IMR-90 (cell line): ENCODE measurements at regions not wholly inside any gene's neighbourhood (a gene's known extent, or its start where the extent isn't known, plus 50 kb on each side); places are given as distances from the start of the nearest gene placed in this dataset.

Experiments
- ATAC-seq: fragments of 200-7000 bp; cut with Tn5 transposase; 2 replicates; pipeline ENCODE4 v1.9.1; 2020; ENCODE audit warnings: low read depth, mild to moderate bottlenecking, moderate library complexity
- BruUV-seq: library from RNA; stranded (reverse); fragments of 400-500 nt; replicated peaks from 2 replicates; lab custom pipeline; 2021; lab: Mats Ljungman, UMichigan
- CTCF ChIA-PET: fragments of 300-600 bp; formaldehyde crosslinking; extraction: SDS; loops from one replicate; lab custom pipeline; 2021; ENCODE audit warnings: antibody characterized with exemption; lab: Yijun Ruan, JAX
- POLR2A ChIA-PET: fragments of 300-600 bp; sonication (Branson Sonifier 250); formaldehyde crosslinking; loops from one replicate; lab custom pipeline; 2022; ENCODE audit warnings: antibody characterized with exemption; ENCODE audit not compliant: unreplicated experiment; lab: Charles Lee
- DNase-seq: peaks from one replicate; pipeline ENCODE4 v3.0.0; 2013
- H2AFZ ChIP-seq: replicated peaks from 2 replicates; pipeline ENCODE3; 2013; ENCODE audit warnings: low read length, mild to moderate bottlenecking; ENCODE audit not compliant: poor library complexity
- H2AK5ac ChIP-seq: 2 replicates; pipeline ENCODE4 v1.6.1; 2013; ENCODE audit warnings: low read depth, low read length, inconsistent platforms
- H2AK9ac ChIP-seq: replicated peaks from 2 replicates; pipeline ENCODE3; 2013; ENCODE audit warnings: mild to moderate bottlenecking, low read depth, low read length, moderate library complexity; ENCODE audit not compliant: poor library complexity
- H2BK120ac ChIP-seq: 2 replicates; pipeline ENCODE4 v1.6.1; 2013; ENCODE audit warnings: low read depth, low read length, inconsistent platforms
- H2BK15ac ChIP-seq: 3 replicates; pipeline ENCODE4 v1.6.1; 2013; ENCODE audit warnings: low read depth, low read length, inconsistent platforms
- H2BK20ac ChIP-seq: 2 replicates; pipeline ENCODE4 v1.6.1; 2013; ENCODE audit warnings: low read depth, mild to moderate bottlenecking, inconsistent platforms, low read length, moderate library complexity
- H2BK5ac ChIP-seq: 2 replicates; pipeline ENCODE4 v1.6.1; 2013; ENCODE audit warnings: mild to moderate bottlenecking, low read depth, low read length, inconsistent platforms; ENCODE audit not compliant: poor library complexity, severe bottlenecking
- H3K14ac ChIP-seq: replicated peaks from 2 replicates; pipeline ENCODE4 v1.6.1; 2013; ENCODE audit warnings: low read depth, low read length, inconsistent platforms
- H3K18ac ChIP-seq: 2 replicates; pipeline ENCODE4 v1.6.1; 2013; ENCODE audit warnings: low read depth, low read length, control low read depth
- H3K23ac ChIP-seq: 2 replicates; pipeline ENCODE4 v1.6.1; 2013; ENCODE audit warnings: low read depth, low read length, inconsistent platforms
- H3K27ac ChIP-seq: 2 replicates; pipeline ENCODE4 v1.5.1; 2013; ENCODE audit warnings: mild to moderate bottlenecking, control low read depth, low read length; ENCODE audit not compliant: insufficient read depth
- H3K27me3 ChIP-seq: 2 replicates; pipeline ENCODE4 v1.6.1; 2013; ENCODE audit warnings: low read length; ENCODE audit not compliant: control insufficient read depth, insufficient read depth
- H3K36me3 ChIP-seq: 2 replicates; pipeline ENCODE4 v1.6.1; 2013; ENCODE audit warnings: low read length, mixed read lengths; ENCODE audit not compliant: control insufficient read depth, insufficient read depth
- H3K4ac ChIP-seq: 2 replicates; pipeline ENCODE4 v1.6.1; 2013; ENCODE audit warnings: low read depth, low read length, inconsistent platforms
- H3K4me1 ChIP-seq: 2 replicates; pipeline ENCODE4 v1.6.1; 2013; ENCODE audit warnings: low read length, mixed read lengths; ENCODE audit not compliant: control insufficient read depth, insufficient read depth
- H3K4me2 ChIP-seq: 2 replicates; pipeline ENCODE4 v1.6.1; 2013; ENCODE audit warnings: low read depth, mild to moderate bottlenecking, control low read depth, low read length, moderate library complexity
- H3K4me3 ChIP-seq: 2 replicates; pipeline ENCODE4 v1.5.1; 2013; ENCODE audit warnings: low read depth, mild to moderate bottlenecking, control low read depth, low read length, moderate library complexity; ENCODE audit not compliant: insufficient read depth
- H3K56ac ChIP-seq: 2 replicates; pipeline ENCODE4 v1.6.1; 2013; ENCODE audit warnings: low read length, inconsistent platforms; ENCODE audit not compliant: insufficient read depth; ENCODE audit errors: extremely low read depth
- H3K79me1 ChIP-seq, 2 experiments: 2 replicates each; pipeline ENCODE4 v1.6.1; 2013; ENCODE audit warnings: low read length in 2 of 2, inconsistent platforms in 1 of 2, low read depth in 1 of 2
- H3K9ac ChIP-seq: 2 replicates; pipeline ENCODE4 v1.6.1; 2013; ENCODE audit warnings: low read depth, low read length, control low read depth
- H3K9me1 ChIP-seq: 2 replicates; pipeline ENCODE4 v1.6.1; 2013; ENCODE audit warnings: low read length, inconsistent platforms; ENCODE audit not compliant: insufficient read depth
- H3K9me3 ChIP-seq: 2 replicates; pipeline ENCODE4 v1.6.1; 2013; ENCODE audit warnings: low read length; ENCODE audit not compliant: control insufficient read depth, insufficient read depth
- H4K20me1 ChIP-seq: 2 replicates; pipeline ENCODE4 v1.6.1; 2013; ENCODE audit warnings: low read length, inconsistent platforms; ENCODE audit not compliant: insufficient read depth
- H4K5ac ChIP-seq: 2 replicates; pipeline ENCODE4 v1.6.1; 2013; ENCODE audit warnings: mild to moderate bottlenecking, low read depth, low read length, control low read depth
- H4K8ac ChIP-seq, 2 experiments: 2 replicates each; pipeline ENCODE4 v1.6.1; 2013; ENCODE audit warnings: low read depth in 2 of 2, low read length in 2 of 2, control low read depth in 1 of 2, inconsistent platforms in 1 of 2
- H4K91ac ChIP-seq: 2 replicates; pipeline ENCODE4 v1.6.1; 2013; ENCODE audit warnings: low read depth, low read length, inconsistent platforms; ENCODE audit not compliant: insufficient read depth
- BHLHE40 ChIP-seq: fragments of 150-350 bp; IDR thresholded peaks from 2 replicates; pipeline ENCODE4 v1.6.1; 2016; ENCODE audit warnings: mild to moderate bottlenecking, low read depth, low read length
- CEBPB ChIP-seq: IDR thresholded peaks from 2 replicates; pipeline ENCODE4 v1.6.1; 2012; ENCODE audit warnings: low read depth, low read length, improper control_type of control experiment
- CHD1 ChIP-seq: IDR thresholded peaks from 2 replicates; pipeline ENCODE4 v1.6.1; 2012; ENCODE audit warnings: low read depth, low read length, improper control_type of control experiment
- CTCF ChIP-seq: conservative IDR thresholded peaks from 2 replicates; pipeline ENCODE4 v1.5.1; 2012; ENCODE audit warnings: mild to moderate bottlenecking, low read depth, low read length, improper control_type of control experiment
- ELK1 ChIP-seq: fragments of 150-350 bp; IDR thresholded peaks from 2 replicates; pipeline ENCODE4 v1.6.1; 2016; ENCODE audit warnings: low read depth, mild to moderate bottlenecking, low read length, moderate library complexity, borderline replicate concordance
- FOS ChIP-seq: fragments of 150-350 bp; IDR thresholded peaks from 2 replicates; pipeline ENCODE4 v1.6.1; 2016; ENCODE audit warnings: low read depth, low read length
- MAZ ChIP-seq: IDR thresholded peaks from 2 replicates; pipeline ENCODE4 v1.6.1; 2012; ENCODE audit warnings: low read depth, mild to moderate bottlenecking, low read length, improper control_type of control experiment, moderate library complexity, borderline replicate concordance
- NFE2L2 ChIP-seq: fragments of 150-350 bp; IDR thresholded peaks from 2 replicates; pipeline ENCODE4 v1.6.1; 2016; ENCODE audit warnings: low read depth, mild to moderate bottlenecking, low read length
- POLR2A ChIP-seq: IDR thresholded peaks from 2 replicates; pipeline ENCODE4 v1.6.1; 2012; ENCODE audit warnings: mild to moderate bottlenecking, low read depth, low read length
- RCOR1 ChIP-seq: IDR thresholded peaks from 2 replicates; pipeline ENCODE4 v1.6.1; 2012; ENCODE audit warnings: mild to moderate bottlenecking, low read length, improper control_type of control experiment; ENCODE audit not compliant: insufficient replicate concordance
- RFX5 ChIP-seq: IDR thresholded peaks from 2 replicates; pipeline ENCODE4 v1.8.0; 2012; ENCODE audit warnings: low read depth, mild to moderate bottlenecking, low read length, moderate library complexity
- USF2 ChIP-seq: fragments of 150-350 bp; IDR thresholded peaks from 2 replicates; pipeline ENCODE4 v1.6.1; 2017; ENCODE audit warnings: mild to moderate bottlenecking, antibody characterized with exemption, low read length, low read depth
- WGBS, 2 experiments: methylation state at CpG; one replicate each; pipeline versions ENCODE4 v1.1.5 to v1.1.7; 2013; ENCODE audit warnings: missing lambda C conversion rate in 2 of 2; ENCODE audit not compliant: insufficient read length in 1 of 2; ENCODE audit errors: extremely low coverage in 2 of 2; 5-methylcytosine and 5-hydroxymethylcytosine counted together
- dilution Hi-C: fragments of 300-500 bp; cut with HindIII; formaldehyde crosslinking; loops from one replicate; pipeline ENCODE4 v1.14.3; 2018; ENCODE audit warnings: low sequenced_read_pairs; ENCODE audit not compliant: unreplicated experiment
- in situ Hi-C: fragments of 300-500 bp; cut with MboI; formaldehyde crosslinking; loops from 3 replicates; pipeline ENCODE4 v1.14.3; 2019; ENCODE audit warnings: low sequenced_read_pairs, inconsistent platforms, mixed read lengths
- intact Hi-C: fragments of 100-400 bp; cut with micrococcal nuclease; formaldehyde crosslinking; loops from 2 replicates; pipeline ENCODE4 v1.10.0; 2022

GRCh38 chr11:36775130-36775529 lies 177.1 kb upstream of the RAG2 start:
- DNase-seq (no peak), ATAC-seq (no peak)
- no peak overlapping the region for H2BK5ac ChIP-seq
- H3K79me1 ChIP-seq = no peaks in the 10 kb centered on the region
- no CpG with 5 or more reads among the region's 1 CpG for WGBS, 2 experiments
- ChIA-PET CTCF (no interaction called here), POLR2A (no interaction called here)
- H3K4me3 ChIP-seq = no peak overlapping the region
- no peak overlapping the region for H3K4ac ChIP-seq
- intact Hi-C loops (no loop called here), dilution Hi-C loops (no loop called here), in situ Hi-C loops (no loop called here)
- no peak overlapping the region for H3K18ac ChIP-seq
- no peaks in the 10 kb centered on the region for H3K9me1 ChIP-seq
- no peak overlapping the region for H3K14ac ChIP-seq
- no peak overlapping the region for H3K56ac ChIP-seq
- H2BK15ac ChIP-seq = no peak overlapping the region
- no peak overlapping the region for H2AK9ac ChIP-seq
- no peak overlapping the region for H3K9ac ChIP-seq
- no peak overlapping the region for H3K4me2 ChIP-seq
- H3K9me3 ChIP-seq = no peaks in the 10 kb centered on the region
- no peak overlapping the region for H4K8ac ChIP-seq
- H3K27me3 ChIP-seq = no peaks in the 10 kb centered on the region
- no peak overlapping the region for H2BK20ac ChIP-seq
- H3K36me3 ChIP-seq = no peaks in the 10 kb centered on the region
- H2AK5ac ChIP-seq = no peak overlapping the region
- no peak overlapping the region for H4K91ac ChIP-seq
- no peaks in the 10 kb centered on the region for H3K4me1 ChIP-seq
- no TSS peak for BruUV-seq
- no peak overlapping the region for H4K5ac ChIP-seq
- H3K23ac ChIP-seq = no peak overlapping the region
- TF ChIP-seq RFX5 (no peak), USF2 (no peak), NFE2L2 (no peak), MAZ (no peak), FOS (no peak), CTCF (no peak), CEBPB (no peak), ELK1 (no peak), CHD1 (no peak), RCOR1 (no peak), BHLHE40 (no peak), POLR2A (no peak)
- H3K27ac ChIP-seq = no peak overlapping the region
- H2AFZ ChIP-seq = no peak overlapping the region
- H2BK120ac ChIP-seq = no peak overlapping the region
- no peaks in the 10 kb centered on the region for H4K20me1 ChIP-seq
